ENCODE measurements at regions not wholly inside any gene's neighbourhood (a gene's known extent, or its start where the extent isn't known, plus 50 kb on each side); places are given as distances from the start of the nearest gene placed in this dataset.
"Not testable (repeated sequence)": the region's sequence is repeated elsewhere in the genome, so short reads cannot be mapped to it uniquely, and the experiment has no call there.

DNA sequence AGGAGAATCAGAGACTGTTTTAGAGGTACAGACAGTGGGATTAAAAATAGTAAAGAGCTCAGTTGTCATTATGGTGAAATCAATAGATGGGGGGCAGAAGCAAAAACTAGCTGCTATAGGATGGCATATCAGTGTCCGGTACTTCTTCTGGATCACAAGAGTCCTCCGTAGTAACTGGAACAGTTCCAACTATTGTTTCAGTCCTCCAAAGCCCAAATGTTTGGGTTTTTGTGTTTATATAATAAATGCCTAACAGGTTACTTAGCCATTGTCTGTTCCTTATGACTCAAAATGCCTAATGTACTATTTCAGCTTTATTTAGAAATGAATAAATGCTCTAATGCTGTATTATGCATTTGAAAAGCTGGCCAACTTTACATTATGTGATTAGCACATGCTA is 401.2 kb downstream of the PTH2R start:
- Mint-ChIP-seq H3K4me1 (no peaks in the 10 kb centered on the region), H3K36me3 (ENCODE audit: low read depth) (no peaks in the 10 kb centered on the region), H3K4me3 (no peak overlapping the region), H3K27ac (no peak overlapping the region), H3K27me3 (no peaks in the 10 kb centered on the region)
- DNase-seq: no peak
- no peaks in the 10 kb centered on the region for H3K9me3 ChIP-seq (ENCODE audit: control insufficient read depth, low read length, poor library complexity, severe bottlenecking)
- ATAC-seq: no peak

- H3K27me3 Mint-ChIP-seq; H3K4me1 Mint-ChIP-seq; H3K4me3 Mint-ChIP-seq; ATAC-seq; H3K9me3 ChIP-seq (ENCODE audit: control insufficient read depth, low read length, poor library complexity, severe bottlenecking); DNase-seq; H3K36me3 Mint-ChIP-seq (ENCODE audit: low read depth); H3K27ac Mint-ChIP-seq: not testable (repeated sequence)
Measured at GRCh38 chr2:208811885-208812284, 405.3 kb downstream of the PTH2R start.

DNA sequence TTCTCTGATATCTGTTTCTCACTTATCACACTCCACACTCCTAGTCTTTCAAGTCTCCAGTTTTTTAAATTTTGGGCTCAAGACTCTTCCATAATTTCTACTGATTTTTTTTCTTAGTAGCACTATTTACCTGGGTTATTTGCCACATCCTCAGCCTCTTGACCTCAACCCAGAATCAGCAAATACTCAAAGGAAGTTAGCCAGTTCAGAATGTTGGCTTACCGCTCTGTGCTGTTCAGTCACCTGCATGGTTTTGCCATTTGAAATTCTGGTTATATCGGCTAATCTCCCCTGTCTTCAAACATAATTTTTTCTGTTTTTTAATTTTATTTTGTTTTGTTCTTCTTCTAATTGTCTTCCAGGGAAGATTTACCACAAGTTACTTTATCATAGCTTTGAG is 412.6 kb downstream of the PTH2R start:
- Mint-ChIP-seq H3K36me3 (ENCODE audit: low read depth) (no peaks in the 10 kb centered on the region), H3K4me3 (no peak overlapping the region), H3K27me3 (no peaks in the 10 kb centered on the region), H3K4me1 (no peaks in the 10 kb centered on the region), H3K27ac (no peak overlapping the region)
- DNase-seq: no peak
- ATAC-seq: no peak
- H3K9me3 ChIP-seq (ENCODE audit: control insufficient read depth, low read length, poor library complexity, severe bottlenecking): no peaks in the 10 kb centered on the region

DNA sequence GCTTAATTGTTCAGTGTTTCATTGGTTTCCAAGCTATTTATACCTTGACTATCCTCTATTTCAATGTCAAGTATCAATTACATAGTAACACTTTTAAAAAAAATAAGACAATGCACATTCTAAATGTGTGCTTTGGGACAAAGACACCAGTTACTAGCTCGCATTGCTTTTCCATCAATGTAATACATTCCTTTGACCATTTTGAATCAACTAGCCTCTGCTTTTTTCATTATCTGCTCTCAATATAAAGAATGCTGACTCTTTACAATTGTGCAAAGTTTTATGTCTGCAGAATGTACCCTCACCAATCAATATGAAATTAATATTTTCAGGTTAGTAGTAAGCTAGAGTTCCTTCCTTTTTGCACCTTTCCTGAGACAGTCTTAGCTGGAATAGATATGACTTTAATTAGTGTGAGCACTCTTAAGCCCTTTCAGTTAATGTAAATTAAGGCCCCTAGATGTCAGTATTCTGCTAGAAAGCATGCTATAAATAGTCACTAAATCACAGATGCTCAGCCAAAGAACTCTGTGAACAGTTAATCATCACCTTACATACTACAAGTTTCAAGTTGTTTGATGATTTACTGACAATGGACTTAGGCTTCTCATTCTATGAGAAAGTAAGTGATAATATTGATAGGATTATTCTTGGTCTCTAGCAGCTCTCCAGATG is 413.6 kb downstream of the PTH2R start:
- Mint-ChIP-seq H3K36me3 (ENCODE audit: low read depth) (no peaks in the 10 kb centered on the region), H3K27ac (no peak overlapping the region), H3K27me3 (no peaks in the 10 kb centered on the region), H3K4me3 (no peak overlapping the region), H3K4me1 (no peaks in the 10 kb centered on the region)
- ATAC-seq (no peak), DNase-seq (no peak)
- no peaks in the 10 kb centered on the region for H3K9me3 ChIP-seq (ENCODE audit: control insufficient read depth, low read length, poor library complexity, severe bottlenecking)

DNA sequence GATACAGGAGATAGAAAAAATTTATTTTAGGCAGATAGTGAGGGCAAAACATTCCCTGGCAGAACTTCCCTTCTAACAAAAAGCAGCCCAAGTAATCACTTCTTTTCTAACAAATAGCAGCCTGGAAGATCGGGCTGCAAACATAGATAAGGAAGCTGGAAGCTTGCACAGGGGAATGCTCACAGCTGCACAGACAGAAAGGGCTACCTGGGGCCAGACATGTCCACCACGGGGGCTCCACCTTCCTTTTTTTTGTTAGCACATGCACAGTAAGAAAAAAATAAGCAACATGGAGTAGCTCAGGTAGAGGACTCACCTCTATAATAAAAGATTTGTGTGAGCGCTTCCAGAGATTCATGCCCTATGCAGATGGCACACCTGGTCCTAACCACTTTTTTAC is 420.5 kb downstream of the PTH2R start:
- Mint-ChIP-seq H3K36me3 (ENCODE audit: low read depth) (no peaks in the 10 kb centered on the region), H3K4me1 (no peaks in the 10 kb centered on the region), H3K4me3 (no peak overlapping the region), H3K27me3 (no peaks in the 10 kb centered on the region), H3K27ac (no peak overlapping the region)
- ATAC-seq (no peak), DNase-seq (no peak)
- H3K9me3 ChIP-seq (ENCODE audit: control insufficient read depth, low read length, poor library complexity, severe bottlenecking): no peaks in the 10 kb centered on the region

- Mint-ChIP-seq H3K4me1 (no peaks in the 10 kb centered on the region), H3K27ac (no peak overlapping the region), H3K27me3 (no peaks in the 10 kb centered on the region), H3K36me3 (ENCODE audit: low read depth) (no peaks in the 10 kb centered on the region), H3K4me3 (no peak overlapping the region)
- ATAC-seq (no peak), DNase-seq (no peak)
- H3K9me3 ChIP-seq (ENCODE audit: control insufficient read depth, low read length, poor library complexity, severe bottlenecking): no peaks in the 10 kb centered on the region
Measured at GRCh38 chr2:208827549-208828221, 421.1 kb downstream of the PTH2R start.

- H3K9me3 ChIP-seq (ENCODE audit: control insufficient read depth, low read length, poor library complexity, severe bottlenecking): no peaks in the 10 kb centered on the region
- Mint-ChIP-seq H3K27ac (no peak overlapping the region), H3K36me3 (ENCODE audit: low read depth) (no peaks in the 10 kb centered on the region), H3K4me1 (no peaks in the 10 kb centered on the region), H3K27me3 (no peaks in the 10 kb centered on the region), H3K4me3 (no peak overlapping the region)
- ATAC-seq (no peak), DNase-seq (no peak)
Measured at GRCh38 chr2:208830203-208830602, 423.6 kb downstream of the PTH2R start.

DNA sequence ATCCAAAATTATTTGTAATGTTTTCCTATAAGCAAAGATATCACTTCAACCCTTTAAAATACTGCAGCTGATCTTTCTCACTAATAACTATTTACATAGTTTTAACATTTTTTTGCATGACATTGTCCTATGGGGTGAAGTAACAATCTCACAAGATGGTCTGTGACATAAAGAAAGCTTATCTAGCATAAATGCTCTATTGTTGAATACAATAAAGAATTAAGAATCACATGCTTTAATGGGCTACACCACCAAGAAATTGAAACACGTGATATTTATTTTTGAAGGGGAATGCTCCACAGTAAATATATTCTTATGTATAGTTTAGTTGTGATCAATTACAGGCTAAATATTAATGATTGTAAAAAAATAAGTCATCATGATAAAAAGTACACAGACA is 441.1 kb downstream of the PTH2R start:
- Mint-ChIP-seq H3K27ac (no peak overlapping the region), H3K4me1 (no peaks in the 10 kb centered on the region), H3K4me3 (no peak overlapping the region), H3K36me3 (ENCODE audit: low read depth) (no peaks in the 10 kb centered on the region), H3K27me3 (no peaks in the 10 kb centered on the region)
- H3K9me3 ChIP-seq (ENCODE audit: control insufficient read depth, low read length, poor library complexity, severe bottlenecking): no peaks in the 10 kb centered on the region
- ATAC-seq (no peak), DNase-seq (no peak)

DNA sequence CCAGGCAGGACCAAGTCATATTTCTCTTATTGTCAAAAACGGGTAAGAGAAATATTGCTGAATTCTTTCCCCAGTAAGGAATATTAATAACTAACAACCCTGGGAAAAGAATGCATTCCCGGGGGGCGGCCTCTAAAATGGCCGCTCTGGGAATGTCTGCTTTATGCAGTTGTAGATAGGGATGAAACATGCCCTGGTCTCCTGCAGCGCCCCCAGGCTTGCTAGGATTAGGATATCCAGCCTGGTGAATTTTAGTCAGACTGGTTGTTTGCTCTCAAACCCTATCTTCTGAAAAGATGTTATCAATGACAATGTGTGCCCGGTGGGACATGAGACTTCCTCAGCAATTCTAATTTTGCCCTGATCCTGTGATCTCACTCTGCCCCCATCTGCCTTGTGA is 448.1 kb downstream of the PTH2R start:
- ATAC-seq (no peak), DNase-seq (no peak)
- Mint-ChIP-seq H3K4me3 (no peak overlapping the region), H3K4me1 (no peaks in the 10 kb centered on the region), H3K27me3 (no peaks in the 10 kb centered on the region), H3K27ac (no peak overlapping the region), H3K36me3 (ENCODE audit: low read depth) (no peaks in the 10 kb centered on the region)
- no peaks in the 10 kb centered on the region for H3K9me3 ChIP-seq (ENCODE audit: control insufficient read depth, low read length, poor library complexity, severe bottlenecking)

DNA sequence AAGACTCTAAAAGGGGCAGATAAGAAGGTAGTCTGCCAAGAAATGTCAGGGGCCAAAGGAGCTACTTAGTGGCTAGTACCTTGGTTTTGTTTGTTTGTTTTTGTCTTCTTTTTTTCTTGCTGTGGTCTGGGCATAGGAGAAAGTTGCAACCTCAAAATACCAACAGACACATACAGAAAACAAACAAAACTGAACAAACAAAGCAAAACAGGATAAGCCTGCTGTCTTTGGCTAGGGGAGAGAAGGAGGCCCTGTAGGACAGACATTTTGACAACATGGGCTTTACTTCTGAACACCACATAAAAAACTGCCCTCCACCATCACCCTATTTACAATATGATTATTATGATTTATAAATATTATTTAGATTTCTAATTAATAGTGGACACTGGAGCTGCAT is 460.8 kb downstream of the PTH2R start:
- H3K9me3 ChIP-seq (ENCODE audit: control insufficient read depth, low read length, poor library complexity, severe bottlenecking): no peaks in the 10 kb centered on the region
- no peaks in the 10 kb centered on the region for H3K4me1 Mint-ChIP-seq
- H3K27me3 Mint-ChIP-seq: no peaks in the 10 kb centered on the region
- H3K4me3 Mint-ChIP-seq: no peak overlapping the region
- no peaks in the 10 kb centered on the region for H3K36me3 Mint-ChIP-seq (ENCODE audit: low read depth)
- DNase-seq (no peak), ATAC-seq (no peak)
- no peak overlapping the region for H3K27ac Mint-ChIP-seq

DNA sequence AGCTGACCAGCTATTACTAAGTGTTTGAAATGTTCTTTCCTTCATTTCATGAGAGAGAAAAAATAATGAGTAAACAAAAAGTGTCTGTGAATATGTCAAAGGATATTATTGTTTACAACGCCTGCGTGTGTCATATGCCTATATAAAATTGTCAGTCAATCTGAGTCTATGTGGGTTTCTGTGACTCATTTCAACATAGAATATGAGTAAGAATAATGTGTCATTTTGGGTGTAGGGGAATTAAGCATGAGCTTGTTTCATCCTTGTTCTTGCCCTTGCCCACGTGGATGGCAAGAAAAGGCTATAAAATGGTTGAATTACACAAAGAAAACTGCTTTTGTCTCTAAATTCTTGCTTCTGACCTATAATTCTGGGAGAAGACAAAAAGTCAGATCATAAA is 466.0 kb downstream of the PTH2R start:
- ATAC-seq (no peak), DNase-seq (no peak)
- H3K27ac Mint-ChIP-seq: no peak overlapping the region
- H3K4me3 Mint-ChIP-seq: no peak overlapping the region
- no peaks in the 10 kb centered on the region for H3K9me3 ChIP-seq (ENCODE audit: control insufficient read depth, low read length, poor library complexity, severe bottlenecking)
- no peaks in the 10 kb centered on the region for H3K27me3 Mint-ChIP-seq
- H3K36me3 Mint-ChIP-seq (ENCODE audit: low read depth): no peaks in the 10 kb centered on the region
- H3K4me1 Mint-ChIP-seq: no peaks in the 10 kb centered on the region

GRCh38 chr2:208879666-208880065 is 473.1 kb downstream of the PTH2R start:
- Mint-ChIP-seq H3K4me3 (no peak overlapping the region), H3K4me1 (no peaks in the 10 kb centered on the region), H3K27me3 (no peaks in the 10 kb centered on the region), H3K27ac (no peak overlapping the region), H3K36me3 (ENCODE audit: low read depth) (no peaks in the 10 kb centered on the region)
- DNase-seq: no peak
- ATAC-seq: no peak
- no peaks in the 10 kb centered on the region for H3K9me3 ChIP-seq (ENCODE audit: control insufficient read depth, low read length, poor library complexity, severe bottlenecking)

DNA sequence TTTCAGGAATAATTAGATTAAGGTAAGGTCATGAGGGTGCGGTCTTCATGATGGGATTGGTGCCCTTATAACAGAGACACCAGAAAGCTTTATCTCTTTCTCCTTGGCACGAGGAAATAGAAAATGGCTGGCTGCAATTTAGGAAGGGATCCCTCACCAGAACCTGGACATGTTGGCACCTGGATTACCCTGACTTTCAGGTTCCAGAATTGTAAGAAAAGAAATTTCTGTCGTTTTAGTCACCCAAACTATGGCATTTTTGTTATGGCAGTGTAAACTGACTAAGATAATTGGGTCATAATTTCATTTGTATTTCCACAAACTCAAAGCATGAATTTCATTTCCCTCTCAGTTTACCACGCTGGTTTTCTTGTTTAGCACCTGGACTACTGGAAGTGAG is 473.6 kb downstream of the PTH2R start:
- no peak for DNase-seq
- Mint-ChIP-seq H3K4me3 (no peak overlapping the region), H3K36me3 (ENCODE audit: low read depth) (no peaks in the 10 kb centered on the region), H3K27ac (no peak overlapping the region), H3K27me3 (no peaks in the 10 kb centered on the region), H3K4me1 (no peaks in the 10 kb centered on the region)
- H3K9me3 ChIP-seq (ENCODE audit: control insufficient read depth, low read length, poor library complexity, severe bottlenecking): no peaks in the 10 kb centered on the region
- ATAC-seq: no peak

GRCh38 chr2:208890486-208890885 is 483.9 kb downstream of the PTH2R start:
- ATAC-seq (no peak), DNase-seq (no peak)
- Mint-ChIP-seq H3K27me3 (no peaks in the 10 kb centered on the region), H3K4me1 (no peaks in the 10 kb centered on the region), H3K36me3 (ENCODE audit: low read depth) (no peaks in the 10 kb centered on the region), H3K4me3 (no peak overlapping the region), H3K27ac (no peak overlapping the region)
- H3K9me3 ChIP-seq (ENCODE audit: control insufficient read depth, low read length, poor library complexity, severe bottlenecking): no peaks in the 10 kb centered on the region
